Body of pancreas (tissue), 4 donors: ENCODE measurements at regions not wholly inside any gene's neighbourhood (a gene's known extent, or its start where the extent isn't known, plus 50 kb on each side); places are given as distances from the start of the nearest gene placed in this dataset.

ENCODE experiments used
- POLR2A ChIP-seq, 3 donors: fragments of 450-650 bp; IDR thresholded peaks; one replicate each; pipeline ENCODE4 v1.6.1; 2016; ENCODE audit warnings: antibody characterized with exemption in 3 of 3, mild to moderate bottlenecking in 2 of 3
- TF ChIP-seq, protein P1 (sequence below), 7 experiments: fragments of 450-650 bp in 4 of 7; fragments of 200-600 bp in 3 of 7; sonication (generic) in 3 of 7; IDR thresholded peaks; one replicate each; pipeline ENCODE4 v1.5.1; 2016 to 2019; ENCODE audit warnings: antibody characterized with exemption in 7 of 7

DNA sequence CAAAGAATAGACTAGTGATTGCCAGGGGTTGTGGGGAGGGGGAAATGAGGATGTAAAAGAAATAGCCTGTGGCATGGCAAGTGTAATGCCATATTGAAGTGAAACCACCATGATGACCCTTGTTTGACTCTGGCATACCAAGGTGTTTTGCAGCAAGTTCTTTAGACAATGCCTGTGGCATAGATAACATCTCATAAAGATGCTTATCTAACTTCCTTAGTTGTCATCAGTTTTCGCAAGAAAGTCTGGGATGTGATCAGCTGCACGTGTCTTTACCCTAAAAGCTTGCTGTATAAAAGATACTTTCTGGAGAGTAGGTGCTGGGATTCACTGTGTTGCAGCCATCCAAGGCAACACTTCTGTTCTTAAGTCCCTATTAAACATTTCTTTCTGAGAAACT, 176.1 kb upstream of the MAGEB16 start:
- no peak for TF ChIP-seq POLR2A (IDR thresholded peaks at IDR 0.05)
- TF ChIP-seq, protein P1, sequence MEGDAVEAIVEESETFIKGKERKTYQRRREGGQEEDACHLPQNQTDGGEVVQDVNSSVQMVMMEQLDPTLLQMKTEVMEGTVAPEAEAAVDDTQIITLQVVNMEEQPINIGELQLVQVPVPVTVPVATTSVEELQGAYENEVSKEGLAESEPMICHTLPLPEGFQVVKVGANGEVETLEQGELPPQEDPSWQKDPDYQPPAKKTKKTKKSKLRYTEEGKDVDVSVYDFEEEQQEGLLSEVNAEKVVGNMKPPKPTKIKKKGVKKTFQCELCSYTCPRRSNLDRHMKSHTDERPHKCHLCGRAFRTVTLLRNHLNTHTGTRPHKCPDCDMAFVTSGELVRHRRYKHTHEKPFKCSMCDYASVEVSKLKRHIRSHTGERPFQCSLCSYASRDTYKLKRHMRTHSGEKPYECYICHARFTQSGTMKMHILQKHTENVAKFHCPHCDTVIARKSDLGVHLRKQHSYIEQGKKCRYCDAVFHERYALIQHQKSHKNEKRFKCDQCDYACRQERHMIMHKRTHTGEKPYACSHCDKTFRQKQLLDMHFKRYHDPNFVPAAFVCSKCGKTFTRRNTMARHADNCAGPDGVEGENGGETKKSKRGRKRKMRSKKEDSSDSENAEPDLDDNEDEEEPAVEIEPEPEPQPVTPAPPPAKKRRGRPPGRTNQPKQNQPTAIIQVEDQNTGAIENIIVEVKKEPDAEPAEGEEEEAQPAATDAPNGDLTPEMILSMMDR (IDR thresholded peaks at IDR 0.05) = no peak
